Vagina (tissue), 2 donors: ENCODE measurements at regions not wholly inside any gene's neighbourhood (a gene's known extent, or its start where the extent isn't known, plus 50 kb on each side); places are given as distances from the start of the nearest gene placed in this dataset.

Source experiments
- POLR2AphosphoS5 ChIP-seq, 2 donors: sonication (generic); formaldehyde crosslinking; IDR thresholded peaks; one replicate each; pipeline ENCODE4 v1.9.0; 2017; ENCODE audit warnings: antibody characterized with exemption in 2 of 2, mild to moderate bottlenecking in 2 of 2, low read depth in 1 of 2; ENCODE audit not compliant: insufficient read depth in 1 of 2
- TF ChIP-seq, protein P1 (sequence below), 3 experiments: fragments of 450-650 bp in 2 of 3; fragments of 200-600 bp in 1 of 3; sonication (generic) in 1 of 3; IDR thresholded peaks; one replicate each; pipeline ENCODE4 v1.5.1; 2017 to 2019; ENCODE audit warnings: antibody characterized with exemption in 3 of 3, mild to moderate bottlenecking in 2 of 3, moderate library complexity in 2 of 3

DNA sequence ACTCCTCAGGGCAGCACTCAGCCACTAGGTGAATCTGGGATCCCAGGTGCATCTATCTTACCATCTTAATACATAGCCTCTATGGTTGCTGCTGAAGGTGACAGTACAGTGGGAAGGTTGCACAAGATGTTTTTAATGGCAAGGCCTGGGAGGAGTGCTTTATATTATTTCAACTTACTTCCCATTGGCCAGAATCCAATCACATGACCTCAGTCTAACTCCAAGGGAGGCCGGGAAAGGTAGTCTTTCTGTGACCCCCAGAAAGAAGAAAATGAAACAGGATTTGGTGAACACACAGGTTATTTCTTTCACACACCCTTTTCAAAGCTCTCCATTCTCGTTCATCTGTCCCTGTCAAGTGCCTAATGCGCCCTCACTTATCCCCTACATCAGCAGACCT is 189.1 kb upstream of the ATP6AP2 start:
- TF ChIP-seq, protein P1, sequence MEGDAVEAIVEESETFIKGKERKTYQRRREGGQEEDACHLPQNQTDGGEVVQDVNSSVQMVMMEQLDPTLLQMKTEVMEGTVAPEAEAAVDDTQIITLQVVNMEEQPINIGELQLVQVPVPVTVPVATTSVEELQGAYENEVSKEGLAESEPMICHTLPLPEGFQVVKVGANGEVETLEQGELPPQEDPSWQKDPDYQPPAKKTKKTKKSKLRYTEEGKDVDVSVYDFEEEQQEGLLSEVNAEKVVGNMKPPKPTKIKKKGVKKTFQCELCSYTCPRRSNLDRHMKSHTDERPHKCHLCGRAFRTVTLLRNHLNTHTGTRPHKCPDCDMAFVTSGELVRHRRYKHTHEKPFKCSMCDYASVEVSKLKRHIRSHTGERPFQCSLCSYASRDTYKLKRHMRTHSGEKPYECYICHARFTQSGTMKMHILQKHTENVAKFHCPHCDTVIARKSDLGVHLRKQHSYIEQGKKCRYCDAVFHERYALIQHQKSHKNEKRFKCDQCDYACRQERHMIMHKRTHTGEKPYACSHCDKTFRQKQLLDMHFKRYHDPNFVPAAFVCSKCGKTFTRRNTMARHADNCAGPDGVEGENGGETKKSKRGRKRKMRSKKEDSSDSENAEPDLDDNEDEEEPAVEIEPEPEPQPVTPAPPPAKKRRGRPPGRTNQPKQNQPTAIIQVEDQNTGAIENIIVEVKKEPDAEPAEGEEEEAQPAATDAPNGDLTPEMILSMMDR (IDR thresholded peaks at IDR 0.05): no peak
- TF ChIP-seq POLR2AphosphoS5 (IDR thresholded peaks at IDR 0.05; ENCODE audit: insufficient read depth in 1 of 2, low read depth in 1 of 2): no peak
